Myocyte (in vitro differentiated cells): ENCODE measurements at regions not wholly inside any gene's neighbourhood (a gene's known extent, or its start where the extent isn't known, plus 50 kb on each side); places are given as distances from the start of the nearest gene placed in this dataset.
"Not testable (repeated sequence)": the region's sequence is repeated elsewhere in the genome, so short reads cannot be mapped to it uniquely, and the experiment has no call there.

Experiments used
- DNase-seq: peaks from one replicate; pipeline ENCODE4 v3.0.0-alpha.2; 2012; ENCODE audit warnings: low read depth

DNA sequence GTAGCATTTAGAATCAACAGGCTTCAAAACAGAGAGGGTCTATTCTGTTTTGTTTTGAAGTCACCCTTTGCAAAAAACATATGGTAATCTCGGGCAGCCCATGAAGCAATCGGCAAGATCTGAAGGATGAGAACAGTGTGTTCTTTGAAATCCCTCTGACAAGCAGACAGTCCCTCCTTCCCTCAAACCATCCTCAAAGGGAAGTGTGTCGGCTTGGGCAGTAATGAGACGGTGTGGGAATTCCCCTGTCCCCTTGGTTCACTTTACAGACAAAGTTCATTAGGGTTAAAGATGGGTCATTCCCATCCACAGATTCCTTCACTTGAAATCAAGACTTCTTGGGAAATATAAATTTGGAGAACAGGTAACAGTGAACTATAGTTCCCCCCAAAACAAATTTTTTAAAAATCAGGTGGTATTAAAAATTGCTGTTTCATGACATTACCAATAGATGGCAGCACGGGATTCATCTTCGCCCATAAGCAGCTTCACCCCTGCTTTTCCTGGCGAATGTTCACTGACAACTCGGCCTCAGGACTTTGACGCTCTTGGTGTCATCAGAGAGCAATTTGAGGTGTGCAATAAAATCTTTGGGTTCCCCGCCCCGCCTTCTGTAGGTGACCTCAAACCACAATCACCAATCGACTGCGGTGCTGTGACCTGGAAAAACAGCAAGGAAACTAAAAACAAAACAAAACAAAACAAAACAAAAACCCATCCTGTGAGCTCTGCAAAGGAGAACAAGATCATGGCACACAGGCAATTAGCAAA is 159.3 kb upstream of the TNFAIP3 start:
- DNase-seq, result peak; percentile 84

DNA sequence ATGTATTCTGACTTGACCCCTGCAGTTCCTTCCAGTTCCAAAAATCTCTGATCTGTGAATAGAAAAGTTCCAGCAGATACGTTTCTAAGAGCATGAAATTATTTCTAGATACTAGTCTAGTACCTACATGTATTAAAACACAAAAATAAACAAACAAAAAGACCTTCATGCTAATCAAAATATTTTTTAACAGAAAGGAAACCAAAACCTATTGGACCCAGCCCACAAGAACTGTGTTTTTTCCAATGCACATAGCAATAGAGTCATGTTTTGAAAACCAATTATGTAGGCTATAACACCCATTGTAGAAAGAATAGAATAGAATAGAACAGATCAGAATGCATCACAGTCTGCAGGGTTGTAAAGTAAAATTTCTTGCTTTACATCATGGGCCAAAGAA is 158.6 kb upstream of the TNFAIP3 start:
- DNase-seq, result no peak

DNA sequence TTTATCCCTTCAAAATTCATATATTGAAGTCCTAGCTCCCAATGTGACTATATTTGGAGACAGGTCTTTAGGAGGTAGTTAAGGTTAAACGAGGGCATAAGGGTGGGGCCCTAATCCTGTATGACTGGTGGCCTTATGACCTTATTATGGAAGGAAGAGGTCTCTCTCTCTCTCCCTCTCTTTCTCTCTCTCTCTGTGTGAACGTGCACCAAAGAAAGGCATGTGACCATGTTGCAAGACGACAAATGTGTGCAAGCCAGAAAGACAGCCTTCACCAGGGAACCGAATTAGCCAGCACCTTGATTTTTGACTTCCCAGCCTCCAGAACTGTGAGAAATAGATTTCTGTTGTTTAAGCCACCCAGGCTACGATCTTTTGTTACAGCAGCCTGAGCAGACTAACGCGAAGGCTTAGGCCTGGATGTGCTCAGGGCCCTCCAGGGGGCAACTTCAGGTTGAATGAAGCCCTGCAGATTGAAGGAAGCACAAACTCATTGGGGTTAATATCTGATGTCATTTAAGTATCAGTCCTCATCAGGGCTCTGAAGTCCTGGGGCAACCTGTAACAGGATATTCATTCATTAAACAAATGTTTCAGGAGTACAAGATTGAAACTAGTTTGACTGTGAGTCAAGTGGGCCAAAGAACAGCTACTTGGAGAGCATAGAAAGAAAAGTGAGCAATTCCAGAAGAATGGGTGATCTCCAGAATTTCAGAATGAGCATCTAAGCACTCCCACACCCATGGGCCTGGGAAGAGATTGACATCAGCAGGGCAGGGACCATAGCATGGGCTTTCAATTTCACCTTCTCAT is 157.4 kb upstream of the TNFAIP3 start:
- no peak for DNase-seq

DNA sequence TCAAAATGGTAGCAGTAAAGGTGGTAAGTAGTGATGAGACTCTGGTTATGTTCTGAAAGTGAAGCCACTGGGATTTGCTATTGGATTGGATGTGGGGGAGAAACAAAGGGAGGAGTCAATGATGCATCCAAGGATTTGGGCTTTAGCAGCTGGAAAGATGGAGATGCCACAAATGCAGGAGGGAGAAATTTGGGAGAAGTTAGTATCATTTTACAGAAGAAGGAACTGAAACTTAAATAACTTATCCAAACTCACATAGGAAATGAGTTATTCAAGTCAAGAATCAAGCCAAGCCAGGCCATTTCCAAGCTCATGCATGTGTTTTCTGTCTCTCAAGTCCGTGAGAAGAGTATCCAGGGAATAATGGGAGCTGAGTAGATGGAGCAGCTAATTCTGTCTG is 155.1 kb upstream of the TNFAIP3 start:
- DNase-seq, result no peak

DNA sequence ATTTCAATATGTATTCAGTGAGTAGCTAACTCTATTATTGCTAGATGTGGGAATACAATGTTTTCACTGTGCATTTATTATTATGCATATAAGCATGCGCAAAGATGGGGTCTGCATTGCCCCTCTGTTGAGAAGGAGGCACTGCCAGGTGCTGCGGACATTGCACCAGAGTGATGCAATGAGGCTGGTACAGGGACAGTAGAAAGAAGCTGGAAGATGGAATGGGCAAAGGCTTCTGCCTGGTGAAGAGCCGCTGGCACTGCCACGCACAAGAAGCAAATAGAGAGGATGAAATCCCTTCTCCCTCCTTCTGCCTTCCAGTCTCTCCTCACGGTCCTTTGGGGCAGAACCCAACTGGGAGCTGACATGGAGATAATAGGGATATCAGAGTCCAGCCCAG is 154.5 kb upstream of the TNFAIP3 start:
- no peak for DNase-seq

DNA sequence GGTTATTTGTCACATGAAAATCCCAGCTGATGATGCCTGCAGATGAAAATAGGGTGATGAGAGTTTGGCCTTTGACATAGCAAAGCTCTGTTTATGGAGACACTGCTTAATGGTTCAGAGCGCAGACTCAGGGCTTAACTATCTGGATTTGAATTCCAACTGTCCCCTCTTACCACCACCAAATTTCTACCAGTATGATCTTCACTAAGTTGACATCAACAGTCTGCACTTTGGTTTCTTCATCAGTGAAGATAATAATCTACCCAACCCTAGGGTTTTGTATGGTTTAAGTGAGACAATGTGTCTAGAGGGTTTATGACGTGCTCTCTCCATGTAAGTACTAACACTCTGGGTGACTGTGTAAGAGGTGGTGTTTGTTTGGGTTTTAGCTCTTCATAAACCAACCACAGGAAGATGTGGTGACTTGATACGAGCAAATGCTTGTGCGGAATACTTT is 151.4 kb upstream of the TNFAIP3 start:
- DNase-seq, result peak; percentile 64

DNA sequence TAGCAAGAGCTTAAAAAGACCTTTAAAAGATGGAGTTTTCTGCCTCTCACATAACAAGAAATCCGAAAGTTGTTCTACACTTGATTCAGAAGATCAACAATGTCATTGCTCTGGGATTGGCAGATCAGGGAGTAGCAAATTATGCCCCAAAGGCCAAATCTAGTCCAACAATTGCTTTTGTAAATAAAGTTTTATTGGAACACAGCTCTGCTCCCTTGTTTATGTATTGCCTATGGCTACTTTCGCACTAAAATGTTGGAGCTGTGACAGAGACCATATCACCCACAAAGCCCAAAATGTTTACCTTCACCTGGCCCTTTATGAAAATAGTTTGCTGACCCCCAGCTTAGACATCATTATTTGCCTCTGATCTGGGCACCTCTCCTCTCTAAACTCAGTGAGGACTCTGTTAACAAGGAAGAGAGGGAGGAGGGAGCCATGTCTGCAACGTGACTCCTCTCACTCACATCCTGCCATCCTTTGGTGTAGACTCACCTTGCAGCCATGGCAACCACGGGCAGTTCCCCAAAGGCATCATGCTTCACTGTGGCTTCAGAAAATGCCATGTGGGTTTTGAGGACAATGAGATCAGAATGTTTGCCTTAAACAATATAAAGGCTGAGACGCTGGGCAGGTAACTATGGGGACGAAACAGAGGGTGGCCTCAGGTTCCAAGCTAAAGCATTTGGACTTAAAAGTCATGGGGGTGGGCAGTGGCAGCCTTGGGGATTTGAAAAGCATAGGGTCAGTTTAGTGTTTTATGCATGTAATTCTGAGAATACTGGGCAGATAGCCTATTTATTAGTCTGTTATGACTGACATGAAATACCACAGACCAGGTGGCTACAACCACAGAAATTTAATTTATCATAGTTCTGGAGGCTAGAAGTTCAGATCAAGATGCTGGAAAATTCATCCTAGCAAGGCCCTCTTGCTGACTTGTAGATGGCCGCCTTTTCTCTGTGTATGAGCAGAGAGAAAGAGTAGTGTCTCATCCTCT is 149.7 kb upstream of the TNFAIP3 start:
- peak; percentile 83 for DNase-seq

DNA sequence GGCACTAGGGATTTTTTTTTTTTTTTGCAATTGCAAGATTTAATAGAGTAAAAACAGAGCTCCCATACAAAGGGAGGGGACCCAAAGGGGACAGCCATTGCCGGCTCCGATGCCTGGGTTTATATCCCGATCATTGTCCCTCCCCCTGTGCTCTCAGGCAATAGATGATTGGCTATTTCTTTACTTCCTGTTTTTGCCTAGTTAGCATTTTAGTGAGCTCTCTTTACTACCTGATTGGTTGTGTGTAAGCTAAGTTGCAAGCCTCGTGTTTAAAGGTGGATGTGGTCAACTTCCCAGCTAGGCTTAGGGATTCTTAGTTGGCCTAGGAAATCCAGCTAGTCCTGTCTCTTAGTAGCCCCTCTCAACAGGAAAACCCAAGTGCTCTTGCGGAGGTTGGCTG is 148.2 kb upstream of the TNFAIP3 start:
- not testable (repeated sequence) for DNase-seq

DNA sequence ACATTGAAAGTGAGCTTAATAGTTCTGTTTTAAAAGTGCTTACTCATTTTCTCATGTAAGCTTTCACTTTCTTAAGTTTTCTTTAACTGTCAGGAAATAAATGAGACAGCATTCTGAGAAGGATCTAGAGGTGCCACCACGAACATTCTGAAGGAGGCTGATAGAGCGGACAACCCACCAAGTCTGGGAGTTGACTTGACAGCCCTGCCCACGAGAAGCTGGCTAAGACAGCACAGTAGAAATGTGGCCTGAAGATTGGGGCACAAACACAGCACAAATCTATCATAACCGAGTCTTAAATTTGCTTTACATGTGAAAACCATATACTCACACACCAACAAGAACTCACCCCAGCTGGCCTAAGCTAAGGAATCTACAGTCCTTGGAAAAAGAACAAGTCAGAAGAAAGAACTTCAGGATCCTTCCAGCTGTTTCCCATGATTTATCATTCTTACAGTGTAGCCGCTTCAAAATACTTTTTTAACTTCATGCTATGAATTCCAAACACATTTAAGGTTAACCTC is 144.2 kb upstream of the TNFAIP3 start:
- peak; percentile 34 for DNase-seq

DNA sequence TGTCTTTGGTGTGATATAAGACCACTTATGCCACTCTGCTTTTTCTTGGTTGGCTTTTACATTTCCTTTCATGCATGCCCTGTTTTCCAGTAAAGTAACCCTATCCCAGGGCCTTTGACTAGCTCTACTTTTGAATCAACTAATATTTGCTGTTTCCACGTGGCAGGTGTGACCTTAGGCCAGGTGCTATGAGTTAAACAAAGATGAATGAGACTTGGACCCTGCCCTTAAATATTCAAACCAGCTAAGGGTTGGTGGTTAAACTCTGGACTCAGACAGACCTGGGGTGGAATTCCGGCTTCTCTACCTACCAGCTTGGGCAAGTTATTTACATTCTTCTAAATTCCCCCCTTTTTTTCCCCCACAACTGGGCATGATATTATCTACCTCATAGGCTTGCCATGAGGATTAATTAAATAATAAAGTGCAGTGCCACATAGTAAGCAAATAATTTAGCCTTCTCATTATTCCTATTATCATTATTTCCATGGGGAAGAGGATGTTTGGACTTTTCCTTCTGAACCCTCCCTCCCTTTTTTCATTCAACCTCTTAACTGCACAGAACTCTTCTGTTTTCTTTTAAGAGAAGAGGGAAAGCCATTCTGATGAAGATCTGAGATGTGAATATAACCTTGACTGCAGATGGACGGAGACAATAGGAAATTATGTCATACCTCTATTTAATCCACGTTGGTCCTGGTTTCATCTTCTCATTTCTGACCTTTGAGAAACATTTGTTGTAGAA is 143.6 kb upstream of the TNFAIP3 start:
- no peak for DNase-seq

DNA sequence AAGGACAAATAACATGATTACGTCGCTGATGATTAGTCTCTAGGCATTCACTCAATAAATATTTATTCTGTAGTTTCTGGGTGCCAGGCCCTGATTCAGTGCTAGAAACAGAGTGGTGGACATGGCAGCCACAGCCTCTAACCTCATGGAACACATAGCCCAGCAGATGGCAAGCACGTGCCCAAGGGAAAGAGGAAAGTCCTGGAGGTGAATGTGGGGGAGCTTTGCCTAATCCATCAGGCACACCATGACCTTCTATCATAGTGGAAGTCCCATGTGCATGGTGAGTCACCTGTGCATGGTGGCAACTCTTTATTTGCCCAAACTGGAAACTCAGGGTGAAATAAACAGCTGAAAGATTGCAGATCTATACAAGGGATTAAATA is 143.0 kb upstream of the TNFAIP3 start:
- no peak for DNase-seq

DNA sequence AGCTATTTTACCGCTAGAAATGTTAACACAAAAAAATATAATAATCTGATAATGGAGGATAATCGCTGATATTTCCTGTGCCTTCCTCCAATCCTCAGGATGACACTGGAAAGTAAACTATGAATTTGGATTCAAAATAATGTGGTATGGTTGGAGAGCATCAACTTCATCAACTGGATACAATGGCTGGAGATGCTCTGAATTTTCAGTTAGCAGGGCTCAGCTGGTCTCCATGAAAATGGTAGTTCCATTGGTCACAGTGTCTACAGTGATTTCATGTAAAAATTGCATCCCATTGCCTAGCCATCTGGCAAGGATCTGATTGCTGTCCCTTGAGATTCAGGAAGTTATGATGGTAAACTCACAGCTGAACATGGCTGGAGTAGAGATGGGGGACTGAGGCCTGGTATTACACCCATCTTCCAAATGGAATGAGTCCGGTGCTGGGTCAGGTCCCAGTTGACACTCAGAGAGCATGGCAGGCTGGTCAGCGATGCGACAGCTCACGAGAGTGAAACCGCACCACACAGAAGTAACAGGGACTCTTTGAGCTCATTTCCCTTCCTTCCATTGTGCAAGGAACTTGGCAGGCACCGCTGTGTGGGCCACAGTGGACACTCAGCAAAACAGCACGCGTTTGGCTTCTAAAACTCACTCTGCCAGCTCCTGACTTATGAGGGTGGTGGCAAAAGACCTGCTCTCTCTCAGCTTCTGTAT is 142.4 kb upstream of the TNFAIP3 start:
- DNase-seq, result no peak

DNA sequence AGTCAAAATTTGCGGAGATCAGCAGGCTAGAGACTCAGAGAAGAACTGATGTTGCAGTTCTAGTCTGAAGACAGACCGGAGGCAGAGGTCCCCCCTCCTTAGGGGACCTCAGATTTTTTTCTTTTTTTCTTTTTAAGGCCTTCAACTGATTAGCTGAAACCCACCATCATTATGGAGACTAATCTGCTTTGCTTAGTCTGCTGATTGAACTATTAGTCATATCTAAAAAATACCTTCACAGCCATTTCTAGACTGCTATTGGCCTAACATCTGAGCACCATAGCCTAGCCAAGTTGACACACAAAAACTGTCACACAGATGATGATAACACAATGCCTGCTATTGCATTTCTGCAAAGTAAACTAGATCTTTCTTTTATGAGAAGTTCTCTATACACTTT is 141.1 kb upstream of the TNFAIP3 start:
- no peak for DNase-seq

DNA sequence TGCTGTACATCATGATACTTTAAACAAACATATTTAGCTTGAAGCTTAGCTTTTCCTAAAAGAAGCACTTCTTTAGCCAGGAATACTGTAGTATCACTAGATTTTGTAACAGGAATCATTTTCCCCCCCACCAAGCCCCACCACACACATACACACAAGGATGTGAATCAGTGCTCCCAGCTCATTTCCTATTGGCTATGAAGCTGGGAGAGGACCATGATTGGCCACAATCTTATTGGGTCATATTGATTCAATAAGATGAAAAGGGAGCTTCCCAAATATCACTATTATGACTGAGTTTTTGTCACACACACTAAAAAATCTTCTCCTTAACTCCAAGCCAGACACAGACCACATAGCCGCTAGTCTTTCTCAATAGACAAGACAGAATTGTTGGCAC is 140.5 kb upstream of the TNFAIP3 start:
- no peak for DNase-seq

DNA sequence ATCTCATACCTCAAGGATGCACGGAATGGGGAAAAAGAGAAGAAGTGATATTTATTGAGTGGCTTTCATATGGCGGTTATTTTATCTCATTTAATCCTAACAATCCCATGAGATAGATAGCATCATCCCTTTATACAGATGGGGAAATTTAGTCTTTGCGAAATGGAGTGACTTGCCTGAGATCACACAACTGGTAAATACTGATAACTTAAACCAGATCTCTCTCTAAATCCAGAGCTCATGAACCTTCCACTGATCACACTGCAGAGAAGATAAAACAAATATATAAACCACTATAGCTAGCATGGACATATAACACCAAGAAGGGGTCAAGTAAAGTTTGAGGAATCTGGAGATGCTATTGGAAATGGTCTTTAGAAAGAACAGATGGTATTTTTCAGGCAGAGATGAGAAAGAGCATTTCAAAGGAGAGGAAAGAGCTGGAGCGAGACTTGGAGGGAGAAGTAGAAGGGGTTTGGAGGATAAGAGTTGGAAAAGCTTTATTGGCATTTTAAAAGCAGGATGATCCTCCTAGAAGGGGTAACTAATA is 139.8 kb upstream of the TNFAIP3 start:
- DNase-seq, result no peak

DNA sequence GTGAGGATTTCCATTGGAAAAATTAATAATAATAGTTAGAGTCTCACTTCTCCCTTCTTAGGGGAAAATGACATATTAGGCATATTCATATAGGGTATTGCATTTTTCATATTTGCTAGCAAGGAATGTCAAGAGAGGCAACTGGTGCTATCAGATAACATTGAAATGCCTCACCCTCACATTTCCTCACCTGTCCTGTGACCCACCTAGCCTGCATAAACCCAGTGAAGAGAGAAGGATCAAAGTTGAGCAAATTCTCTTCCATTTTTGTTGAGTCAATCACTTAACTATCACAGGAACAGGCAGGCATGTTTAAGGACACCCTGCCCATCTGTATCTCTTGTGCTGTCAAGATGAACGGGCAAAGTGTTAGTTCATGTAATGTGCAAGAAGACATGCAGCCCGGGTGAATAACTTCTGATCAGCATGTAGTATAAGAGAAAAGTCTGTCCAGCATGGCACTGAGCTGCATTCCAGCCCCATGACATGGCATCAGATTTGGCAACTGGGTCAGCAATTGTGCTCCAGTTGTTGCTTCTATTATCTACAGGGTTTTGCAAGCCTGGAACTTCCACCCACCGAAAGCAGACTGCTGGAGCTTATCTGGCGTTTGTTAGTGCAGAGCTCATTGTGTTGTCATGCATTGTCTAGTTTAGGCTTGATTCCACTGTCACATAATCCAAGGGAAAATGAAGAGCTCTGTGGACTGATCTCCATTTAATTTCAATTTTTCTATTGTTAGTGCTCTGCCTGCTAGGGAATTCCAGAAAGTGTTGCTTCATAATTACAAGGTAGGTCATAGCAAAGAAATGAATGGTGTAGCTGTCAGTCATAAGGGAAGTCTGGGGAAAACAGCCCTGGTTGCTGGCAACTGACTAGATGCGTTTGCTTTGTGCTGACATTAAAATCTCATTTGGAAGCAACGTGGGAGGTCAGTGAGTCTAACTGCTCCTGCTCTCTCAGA is 138.4 kb upstream of the TNFAIP3 start:
- DNase-seq, result peak; percentile 94

DNA sequence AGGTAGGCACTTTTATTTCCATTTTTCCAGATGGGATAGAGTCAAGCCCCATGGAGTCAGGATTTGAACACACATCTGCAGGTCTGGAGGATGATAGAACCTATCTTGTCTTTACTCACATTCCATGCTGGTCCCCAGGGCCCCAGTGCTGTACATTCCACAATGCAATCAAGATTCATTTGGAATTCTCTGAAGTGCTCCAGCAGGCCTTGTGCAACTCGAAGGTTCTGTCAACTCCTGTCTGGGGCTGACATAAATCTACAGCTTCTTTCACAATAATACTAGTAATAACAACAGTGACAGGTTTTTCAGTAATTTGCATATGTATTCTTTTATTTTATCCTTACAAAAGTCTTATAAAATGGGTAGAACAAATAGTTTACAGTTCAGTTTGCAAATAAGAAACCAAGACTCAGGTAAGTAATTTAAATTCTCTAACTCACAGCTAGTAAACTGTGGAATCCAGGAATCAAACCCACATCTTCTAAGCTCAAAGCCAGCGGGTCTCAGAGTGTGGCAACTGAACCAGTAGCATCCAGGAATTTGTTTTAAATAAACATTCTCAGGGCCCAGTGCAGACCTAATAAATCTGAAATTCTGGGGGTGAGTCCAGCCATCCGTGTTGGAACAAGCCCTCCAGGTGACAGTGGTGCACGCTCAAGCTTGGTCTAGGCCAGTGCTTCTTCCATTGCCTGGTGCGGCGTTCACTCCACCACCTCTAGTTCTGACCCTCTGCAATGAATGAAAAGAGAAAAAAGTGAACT is 137.0 kb upstream of the TNFAIP3 start:
- DNase-seq, result no peak

DNA sequence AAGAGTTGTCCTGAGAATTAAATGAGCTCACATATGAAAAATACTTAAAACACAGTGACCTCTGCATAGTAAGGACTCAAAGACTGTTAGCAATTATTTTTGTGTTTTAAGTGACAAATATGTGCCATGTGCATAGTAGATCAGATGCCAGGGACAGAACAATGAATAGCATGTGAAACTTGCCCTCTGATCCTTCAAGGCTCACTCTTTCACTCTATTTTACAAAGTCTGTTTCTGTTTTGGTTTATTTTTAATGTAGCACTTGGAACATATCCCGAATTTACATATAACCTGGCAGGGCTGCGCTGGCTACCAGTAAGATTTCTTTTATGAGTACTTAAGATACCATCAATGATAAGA is 135.5 kb upstream of the TNFAIP3 start:
- no peak for DNase-seq
